Loucy (cell line): ENCODE measurements at regions not wholly inside any gene's neighbourhood (a gene's known extent, or its start where the extent isn't known, plus 50 kb on each side); places are given as distances from the start of the nearest gene placed in this dataset.

ENCODE experiments used
- CTCF ChIP-seq: fragments of 200-600 bp; sonication (generic); conservative IDR thresholded peaks from 2 replicates; pipeline ENCODE4 v1.5.1; 2014; ENCODE audit warnings: mild to moderate bottlenecking, antibody characterized with exemption, low read length
- EZH2phosphoT487 ChIP-seq: fragments of 200-600 bp; IDR thresholded peaks from 2 replicates; pipeline ENCODE4 v1.6.1; 2018; ENCODE audit warnings: antibody characterized with exemption, mild to moderate bottlenecking, moderate library complexity, borderline replicate concordance

- TF ChIP-seq CTCF: no peak
- TF ChIP-seq EZH2phosphoT487: no peak
These were observed 248.1 kb downstream of the MEIS1 start for GRCh38 chr2:66683064-66683463.
